HG03378 (cell line): ENCODE measurements at regions not wholly inside any gene's neighbourhood (a gene's known extent, or its start where the extent isn't known, plus 50 kb on each side); places are given as distances from the start of the nearest gene placed in this dataset.
"Not testable (repeated sequence)": the region's sequence is repeated elsewhere in the genome, so short reads cannot be mapped to it uniquely, and the experiment has no call there.

Experiments used
- ATAC-seq: cut with Tn5 transposase; IDR thresholded peaks from one replicate; pipeline ENCODE4 v1.9.1; 2021; ENCODE audit warnings: mild to moderate bottlenecking, moderate library complexity; ENCODE audit not compliant: unreplicated experiment

GRCh38 chr3:138890555-138891187 is 55.9 kb upstream of the PIK3CB start:
- peak; percentile 93 for ATAC-seq

- ATAC-seq = no peak
Observed at GRCh38 chr3:138889792-138890191, 55.1 kb upstream of the PIK3CB start.

GRCh38 chr3:138888560-138888959 is 53.8 kb upstream of the PIK3CB start:
- ATAC-seq = no peak

- ATAC-seq = not testable (repeated sequence)
Observed at GRCh38 chr3:138886096-138886495, 51.4 kb upstream of the PIK3CB start.
